DOHH2 (cell line): ENCODE measurements at regions not wholly inside any gene's neighbourhood (a gene's known extent, or its start where the extent isn't known, plus 50 kb on each side); places are given as distances from the start of the nearest gene placed in this dataset.

Source experiments
- EZH2phosphoT487 ChIP-seq: fragments of 200-600 bp; sonication (generic); IDR thresholded peaks from 2 replicates; pipeline ENCODE4 v1.6.1; 2017; ENCODE audit warnings: borderline replicate concordance, mild to moderate bottlenecking, antibody characterized with exemption, low read length, moderate library complexity, mixed read lengths
- TF ChIP-seq, protein P1 (sequence below): fragments of 200-600 bp; sonication (generic); IDR thresholded peaks from one replicate; pipeline ENCODE4 v1.5.1; 2014; ENCODE audit warnings: antibody characterized with exemption, mild to moderate bottlenecking, low read depth, low read length; ENCODE audit not compliant: poor library complexity, severe bottlenecking

GRCh38 chr2:224284134-224284946 is 117.6 kb downstream of the FAM124B start:
- TF ChIP-seq, protein P1, sequence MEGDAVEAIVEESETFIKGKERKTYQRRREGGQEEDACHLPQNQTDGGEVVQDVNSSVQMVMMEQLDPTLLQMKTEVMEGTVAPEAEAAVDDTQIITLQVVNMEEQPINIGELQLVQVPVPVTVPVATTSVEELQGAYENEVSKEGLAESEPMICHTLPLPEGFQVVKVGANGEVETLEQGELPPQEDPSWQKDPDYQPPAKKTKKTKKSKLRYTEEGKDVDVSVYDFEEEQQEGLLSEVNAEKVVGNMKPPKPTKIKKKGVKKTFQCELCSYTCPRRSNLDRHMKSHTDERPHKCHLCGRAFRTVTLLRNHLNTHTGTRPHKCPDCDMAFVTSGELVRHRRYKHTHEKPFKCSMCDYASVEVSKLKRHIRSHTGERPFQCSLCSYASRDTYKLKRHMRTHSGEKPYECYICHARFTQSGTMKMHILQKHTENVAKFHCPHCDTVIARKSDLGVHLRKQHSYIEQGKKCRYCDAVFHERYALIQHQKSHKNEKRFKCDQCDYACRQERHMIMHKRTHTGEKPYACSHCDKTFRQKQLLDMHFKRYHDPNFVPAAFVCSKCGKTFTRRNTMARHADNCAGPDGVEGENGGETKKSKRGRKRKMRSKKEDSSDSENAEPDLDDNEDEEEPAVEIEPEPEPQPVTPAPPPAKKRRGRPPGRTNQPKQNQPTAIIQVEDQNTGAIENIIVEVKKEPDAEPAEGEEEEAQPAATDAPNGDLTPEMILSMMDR, result peak; percentile 68
- no peak for TF ChIP-seq EZH2phosphoT487
